Loucy (cell line): ENCODE measurements at regions not wholly inside any gene's neighbourhood (a gene's known extent, or its start where the extent isn't known, plus 50 kb on each side); places are given as distances from the start of the nearest gene placed in this dataset.

Experiments
- CTCF ChIP-seq: fragments of 200-600 bp; sonication (generic); conservative IDR thresholded peaks from 2 replicates; pipeline ENCODE4 v1.5.1; 2014; ENCODE audit warnings: mild to moderate bottlenecking, antibody characterized with exemption, low read length
- EZH2phosphoT487 ChIP-seq: fragments of 200-600 bp; IDR thresholded peaks from 2 replicates; pipeline ENCODE4 v1.6.1; 2018; ENCODE audit warnings: antibody characterized with exemption, mild to moderate bottlenecking, moderate library complexity, borderline replicate concordance

- TF ChIP-seq CTCF = no peak
- TF ChIP-seq EZH2phosphoT487 = no peak
Measured at GRCh38 chr6:18753076-18753475, 365.9 kb downstream of the RNF144B start.
